OCI-LY1 (cell line): ENCODE measurements at regions not wholly inside any gene's neighbourhood (a gene's known extent, or its start where the extent isn't known, plus 50 kb on each side); places are given as distances from the start of the nearest gene placed in this dataset.

ENCODE experiments used
- H2AFZ ChIP-seq: fragments of 200-600 bp; sonication (generic), shearing (Covaris generic); 2 replicates; pipeline ENCODE4 v1.6.0; 2014; ENCODE audit warnings: antibody characterized with exemption, mild to moderate bottlenecking, low read length
- H3F3A ChIP-seq: fragments of 200-600 bp; sonication (generic), shearing (Covaris generic); 2 replicates; pipeline ENCODE4 v1.6.0; 2014; ENCODE audit warnings: mild to moderate bottlenecking, antibody characterized with exemption, low read length, moderate library complexity; ENCODE audit not compliant: insufficient read depth
- H3K27ac ChIP-seq: fragments of 200-600 bp; sonication (generic); 2 replicates; pipeline ENCODE4 v1.5.1; 2014; ENCODE audit warnings: low read length, mixed run types, mild to moderate bottlenecking, low read depth; ENCODE audit not compliant: poor library complexity, severe bottlenecking
- H3K27me3 ChIP-seq: fragments of 200-600 bp; sonication (generic); 2 replicates; pipeline ENCODE4 v1.6.0; 2014; ENCODE audit warnings: antibody characterized with exemption, mild to moderate bottlenecking, low read length, moderate library complexity; ENCODE audit not compliant: insufficient read depth
- H3K36me3 ChIP-seq: fragments of 200-600 bp; sonication (generic); 2 replicates; pipeline ENCODE4 v1.6.1; 2014; ENCODE audit warnings: mild to moderate bottlenecking, antibody characterized with exemption, low read length, moderate library complexity, mixed read lengths; ENCODE audit not compliant: insufficient read depth
- H3K4me1 ChIP-seq: fragments of 200-600 bp; sonication (generic); 2 replicates; pipeline ENCODE4 v1.5.1; 2014; ENCODE audit warnings: mild to moderate bottlenecking, low read length, moderate library complexity; ENCODE audit not compliant: insufficient read depth, severe bottlenecking
- H3K4me2 ChIP-seq: fragments of 200-600 bp; sonication (generic), shearing (Covaris generic); 2 replicates; pipeline ENCODE4 v1.6.1; 2014; ENCODE audit warnings: low read length
- H3K4me3 ChIP-seq: fragments of 200-600 bp; sonication (generic); 2 replicates; pipeline ENCODE4 v1.5.1; 2014; ENCODE audit warnings: low read length, low read depth, mild to moderate bottlenecking, mixed read lengths; ENCODE audit not compliant: poor library complexity, severe bottlenecking
- H3K79me2 ChIP-seq: fragments of 200-600 bp; shearing (Covaris generic); 2 replicates; pipeline ENCODE4 v1.6.1; 2016; ENCODE audit warnings: mixed run types, low read length, mixed read lengths; ENCODE audit not compliant: insufficient read depth
- H3K9ac ChIP-seq: fragments of 200-600 bp; sonication (generic), shearing (Covaris generic); 2 replicates; pipeline ENCODE4 v1.6.1; 2014; ENCODE audit warnings: mild to moderate bottlenecking, low read length, mixed read lengths
- H3K9me2 ChIP-seq: fragments of 200-600 bp; sonication (generic), shearing (Covaris generic); 2 replicates; pipeline ENCODE4 v1.6.1; 2014; ENCODE audit warnings: low read depth, mild to moderate bottlenecking, low read length, mixed read lengths
- H3K9me3 ChIP-seq: fragments of 200-600 bp; shearing (Covaris generic); 2 replicates; pipeline ENCODE4 v1.6.1; 2014; ENCODE audit warnings: low read length, mixed read lengths
- H4K20me1 ChIP-seq: fragments of 200-600 bp; sonication (generic), shearing (Covaris generic); 2 replicates; pipeline ENCODE4 v1.6.0; 2016; ENCODE audit warnings: mild to moderate bottlenecking, low read length; ENCODE audit not compliant: insufficient read depth
- CTCF ChIP-seq: fragments of 200-600 bp; sonication (generic), shearing (Covaris generic); IDR thresholded peaks from 2 replicates; pipeline ENCODE4 v1.5.1; 2017; ENCODE audit warnings: mild to moderate bottlenecking, antibody characterized with exemption, low read length, moderate library complexity, mixed read lengths
- EZH2 ChIP-seq: fragments of 200-600 bp; sonication (generic), shearing (Covaris generic); IDR thresholded peaks from 2 replicates; pipeline ENCODE4 v1.8.0; 2017; ENCODE audit warnings: borderline replicate concordance, mixed run types, mild to moderate bottlenecking, antibody characterized with exemption, low read length, moderate library complexity, mixed read lengths

- H3K4me2 ChIP-seq = no peak overlapping the region
- no peak overlapping the region for H3K9ac ChIP-seq
- no peaks in the 10 kb centered on the region for H3K36me3 ChIP-seq
- H3K4me1 ChIP-seq = peaks cover 16% of the 10 kb centered on the region
- H3K9me3 ChIP-seq = no peaks in the 10 kb centered on the region
- no peak for TF ChIP-seq CTCF
- no peak for TF ChIP-seq EZH2
- no peak overlapping the region for H3K4me3 ChIP-seq
- no peaks in the 10 kb centered on the region for H3K9me2 ChIP-seq
- H3K27ac ChIP-seq = no peak overlapping the region
- no peaks in the 10 kb centered on the region for H3K27me3 ChIP-seq
- H4K20me1 ChIP-seq = no peaks in the 10 kb centered on the region
- H2AFZ ChIP-seq = no peak overlapping the region
- H3K79me2 ChIP-seq = no peaks in the 10 kb centered on the region
- H3F3A ChIP-seq = no peaks in the 10 kb centered on the region
These were observed 145.2 kb downstream of the RFC3 start for GRCh38 chr13:33963134-33963533.

GRCh38 chr13:33963895-33964294, 145.9 kb downstream of the RFC3 start:
- Histone ChIP-seq H3K27me3 (no peaks in the 10 kb centered on the region), H3K9me3 (no peaks in the 10 kb centered on the region), H3K79me2 (no peaks in the 10 kb centered on the region), H3K4me1 (peaks cover 8% of the 10 kb centered on the region), H3K9me2 (no peaks in the 10 kb centered on the region), H3K27ac (no peak overlapping the region), H3K4me2 (no peak overlapping the region), H3F3A (no peaks in the 10 kb centered on the region), H2AFZ (no peak overlapping the region), H4K20me1 (no peaks in the 10 kb centered on the region), H3K36me3 (no peaks in the 10 kb centered on the region), H3K9ac (no peak overlapping the region), H3K4me3 (no peak overlapping the region)
- TF ChIP-seq EZH2 = no peak
- TF ChIP-seq CTCF = no peak

GRCh38 chr13:33968520-33969507, 150.9 kb downstream of the RFC3 start:
- TF ChIP-seq EZH2 (no peak), CTCF (no peak)
- H4K20me1 ChIP-seq = no peaks in the 10 kb centered on the region
- no peaks in the 10 kb centered on the region for H3K4me1 ChIP-seq
- H3K9ac ChIP-seq = no peak overlapping the region
- H3K4me3 ChIP-seq = no peak overlapping the region
- H3K9me3 ChIP-seq = no peaks in the 10 kb centered on the region
- H3K36me3 ChIP-seq = no peaks in the 10 kb centered on the region
- no peaks in the 10 kb centered on the region for H3K79me2 ChIP-seq
- H3K27ac ChIP-seq = no peak overlapping the region
- no peaks in the 10 kb centered on the region for H3F3A ChIP-seq
- no peak overlapping the region for H2AFZ ChIP-seq
- no peaks in the 10 kb centered on the region for H3K9me2 ChIP-seq
- H3K4me2 ChIP-seq = no peak overlapping the region
- H3K27me3 ChIP-seq = no peaks in the 10 kb centered on the region
